GM23338 (cell line): ENCODE measurements at regions not wholly inside any gene's neighbourhood (a gene's known extent, or its start where the extent isn't known, plus 50 kb on each side); places are given as distances from the start of the nearest gene placed in this dataset.
A peak's percentile ranks its signal among the peaks of the same experiment; 100 is the strongest.

Experiments used
- ATAC-seq: fragments of 200-7000 bp; cut with Tn5 transposase; 3 replicates; pipeline ENCODE4 v1.9.1; 2020
- DNase-seq: peaks from one replicate; pipeline ENCODE4 v3.0.0-alpha.2; 2015; ENCODE audit warnings: low spot score
- H2AFZ ChIP-seq: fragments of 200-600 bp; sonication (generic); 2 replicates; pipeline ENCODE4 v1.8.0; 2016; ENCODE audit warnings: antibody characterized with exemption, mild to moderate bottlenecking, moderate library complexity
- H3F3A ChIP-seq: fragments of 200-600 bp; sonication (generic); replicated peaks from 2 replicates; pipeline ENCODE4 v1.8.0; 2017; ENCODE audit warnings: antibody characterized with exemption, mixed run types, low read depth
- H3K27ac ChIP-seq: fragments of 200-600 bp; sonication (generic); 2 replicates; pipeline ENCODE4 v1.6.1; 2016; ENCODE audit warnings: low read depth
- H3K27me3 ChIP-seq: fragments of 200-600 bp; sonication (generic); 2 replicates; pipeline ENCODE4 v1.8.0; 2016; ENCODE audit warnings: mild to moderate bottlenecking, mixed run types, moderate library complexity; ENCODE audit not compliant: insufficient read depth
- H3K36me3 ChIP-seq: fragments of 200-600 bp; sonication (generic); 2 replicates; pipeline ENCODE4 v1.8.0; 2016; ENCODE audit warnings: mild to moderate bottlenecking; ENCODE audit not compliant: insufficient read depth
- H3K4me1 ChIP-seq: fragments of 200-600 bp; sonication (generic); 2 replicates; pipeline ENCODE4 v1.8.0; 2016; ENCODE audit warnings: mild to moderate bottlenecking, moderate library complexity; ENCODE audit not compliant: insufficient read depth
- H3K4me2 ChIP-seq: fragments of 200-600 bp; sonication (generic); 2 replicates; pipeline ENCODE4 v1.7.1; 2017; ENCODE audit warnings: mixed run types
- H3K4me3 ChIP-seq: fragments of 200-600 bp; sonication (generic); 2 replicates; pipeline ENCODE4 v1.6.1; 2016; ENCODE audit warnings: mixed run types
- H3K79me2 ChIP-seq: fragments of 200-600 bp; sonication (generic); replicated peaks from 2 replicates; pipeline ENCODE4 v1.8.0; 2017; ENCODE audit warnings: mild to moderate bottlenecking; ENCODE audit not compliant: insufficient read depth
- H3K9me2 ChIP-seq: fragments of 200-600 bp; sonication (generic); 2 replicates; pipeline ENCODE4 v1.8.0; 2017; ENCODE audit not compliant: insufficient read depth
- H4K20me1 ChIP-seq: fragments of 200-600 bp; sonication (generic); replicated peaks from 2 replicates; pipeline ENCODE4 v1.8.0; 2017; ENCODE audit warnings: mild to moderate bottlenecking; ENCODE audit not compliant: insufficient read depth
- H3K27ac Mint-ChIP-seq: 2 replicates; pipeline ENCODE4 v1.8.0; 2020; ENCODE audit warnings: inconsistent platforms, mild to moderate bottlenecking, moderate library complexity, mixed read lengths
- H3K27me3 Mint-ChIP-seq: 3 replicates; pipeline ENCODE4 v1.8.0; 2022; ENCODE audit warnings: low read depth, mild to moderate bottlenecking, moderate library complexity, mixed read lengths, inconsistent platforms; ENCODE audit not compliant: insufficient read depth, poor library complexity
- H3K36me3 Mint-ChIP-seq: 3 replicates; pipeline ENCODE4 v1.8.0; 2021; ENCODE audit warnings: low read depth, mild to moderate bottlenecking, inconsistent platforms, moderate library complexity, mixed read lengths
- H3K4me1 Mint-ChIP-seq: 3 replicates; pipeline ENCODE4 v1.8.0; 2020; ENCODE audit warnings: mild to moderate bottlenecking, inconsistent platforms, mixed read lengths
- H3K4me3 Mint-ChIP-seq: 3 replicates; pipeline ENCODE4 v1.8.0; 2021; ENCODE audit warnings: moderate library complexity, mild to moderate bottlenecking, inconsistent platforms, mixed read lengths
- H3K9me3 Mint-ChIP-seq: 3 replicates; pipeline ENCODE4 v1.8.0; 2020; ENCODE audit warnings: moderate library complexity, mild to moderate bottlenecking, inconsistent platforms, mixed read lengths
- CREB1 ChIP-seq: fragments of 250-450 bp; sonication (Bioruptor Pico); IDR thresholded peaks from 2 replicates; pipeline ENCODE4 v1.5.0; 2020; ENCODE audit warnings: low read depth, mild to moderate bottlenecking, moderate library complexity
- CTCF ChIP-seq, 2 experiments: fragments of 200-600 bp in 1 of 2; sonication (generic) in 1 of 2; conservative IDR thresholded peaks; 2 replicates each; pipeline versions ENCODE4 v1.5.1 to v1.6.1; 2016 to 2017; ENCODE audit warnings: antibody characterized with exemption in 2 of 2, low read depth in 2 of 2, mild to moderate bottlenecking in 2 of 2, moderate library complexity in 1 of 2
- ETS1 ChIP-seq: IDR thresholded peaks from 2 replicates; pipeline ENCODE4 v1.6.1; 2016; ENCODE audit warnings: antibody characterized with exemption
- JUNB ChIP-seq: IDR thresholded peaks from one replicate; pipeline ENCODE4 v1.6.1; 2016; ENCODE audit warnings: antibody characterized with exemption; ENCODE audit not compliant: unreplicated experiment
- POLR2AphosphoS5 ChIP-seq: IDR thresholded peaks from 2 replicates; pipeline ENCODE4 v1.6.1; 2016; ENCODE audit warnings: antibody characterized with exemption, low read depth
- REST ChIP-seq: IDR thresholded peaks from one replicate; pipeline ENCODE4 v1.6.1; 2018; ENCODE audit warnings: antibody characterized with exemption; ENCODE audit not compliant: unreplicated experiment
- ZNF331 ChIP-seq: fragments of 250-450 bp; sonication (Bioruptor Pico); IDR thresholded peaks from 2 replicates; pipeline ENCODE4 v1.5.0; 2020; ENCODE audit warnings: low read depth, mild to moderate bottlenecking, moderate library complexity
- ZNF462 ChIP-seq: fragments of 250-450 bp; sonication (Bioruptor Pico); IDR thresholded peaks from 2 replicates; pipeline ENCODE4 v1.5.0; 2020; ENCODE audit warnings: mild to moderate bottlenecking, moderate library complexity

GRCh38 chr12:65699251-65699650 lies 125.0 kb upstream of the HMGA2 start:
- H3K36me3 Mint-ChIP-seq = no peaks in the 10 kb centered on the region
- no peaks in the 10 kb centered on the region; the same call in 1 of the 2 replicates for H3K9me2 ChIP-seq
- H2AFZ ChIP-seq = peak overlapping the region; percentile 53; the same call in 1 of the 2 replicates
- peaks cover 1% of the 10 kb centered on the region for H3K27me3 Mint-ChIP-seq
- H3K4me1 Mint-ChIP-seq = peaks cover 4% of the 10 kb centered on the region; the same call in 2 of the 3 replicates
- no peak overlapping the region for H3K27ac Mint-ChIP-seq
- H3K9me3 Mint-ChIP-seq = no peaks in the 10 kb centered on the region
- no peak for ATAC-seq
- H3K4me3 ChIP-seq = no peak overlapping the region
- DNase-seq = no peak
- TF ChIP-seq CREB1 (CRISPR knock-in tag) (no peak), ETS1 (no peak), POLR2AphosphoS5 (no peak), CTCF (conservative IDR thresholded peaks at IDR 0.05; ENCODE audit: low read depth in 2 of 2) (no peak), ZNF462 (no peak), ZNF331 (no peak), REST (no peak), JUNB (no peak)
- no peaks in the 10 kb centered on the region for H3K36me3 ChIP-seq
- H3K4me2 ChIP-seq = no peak overlapping the region
- no peaks in the 10 kb centered on the region for H3K27me3 ChIP-seq
- no peaks in the 10 kb centered on the region for H4K20me1 ChIP-seq
- H3K4me1 ChIP-seq = peaks cover 13% of the 10 kb centered on the region
- no peak overlapping the region for H3K4me3 Mint-ChIP-seq
- H3F3A ChIP-seq = no peaks in the 10 kb centered on the region
- no peak overlapping the region for H3K27ac ChIP-seq
- H3K79me2 ChIP-seq = no peaks in the 10 kb centered on the region
